HUES48 (cell line): ENCODE measurements at regions not wholly inside any gene's neighbourhood (a gene's known extent, or its start where the extent isn't known, plus 50 kb on each side); places are given as distances from the start of the nearest gene placed in this dataset.

Experiments used
- H3K27ac ChIP-seq: one replicate; pipeline ENCODE4 v1.7.0; 2013; ENCODE audit warnings: low read depth, low read length, inconsistent platforms
- H3K27me3 ChIP-seq: 2 replicates; pipeline ENCODE4 v1.6.1; 2013; ENCODE audit warnings: mild to moderate bottlenecking, low read length; ENCODE audit not compliant: control insufficient read depth, insufficient read depth
- H3K36me3 ChIP-seq: 2 replicates; pipeline ENCODE4 v1.6.1; 2013; ENCODE audit warnings: low read length; ENCODE audit not compliant: control insufficient read depth, insufficient read depth
- H3K4me1 ChIP-seq: 2 replicates; pipeline ENCODE4 v1.6.1; 2013; ENCODE audit warnings: mild to moderate bottlenecking, low read length; ENCODE audit not compliant: control insufficient read depth, insufficient read depth
- H3K4me3 ChIP-seq: 2 replicates; pipeline ENCODE4 v1.5.1; 2013; ENCODE audit warnings: mild to moderate bottlenecking, low read depth, low read length
- H3K9ac ChIP-seq: 2 replicates; pipeline ENCODE4 v1.6.1; 2013; ENCODE audit warnings: mild to moderate bottlenecking, low read depth, low read length, moderate library complexity
- H3K9me3 ChIP-seq: 2 replicates; pipeline ENCODE4 v1.6.1; 2013; ENCODE audit warnings: low read length; ENCODE audit not compliant: control insufficient read depth, insufficient read depth

DNA sequence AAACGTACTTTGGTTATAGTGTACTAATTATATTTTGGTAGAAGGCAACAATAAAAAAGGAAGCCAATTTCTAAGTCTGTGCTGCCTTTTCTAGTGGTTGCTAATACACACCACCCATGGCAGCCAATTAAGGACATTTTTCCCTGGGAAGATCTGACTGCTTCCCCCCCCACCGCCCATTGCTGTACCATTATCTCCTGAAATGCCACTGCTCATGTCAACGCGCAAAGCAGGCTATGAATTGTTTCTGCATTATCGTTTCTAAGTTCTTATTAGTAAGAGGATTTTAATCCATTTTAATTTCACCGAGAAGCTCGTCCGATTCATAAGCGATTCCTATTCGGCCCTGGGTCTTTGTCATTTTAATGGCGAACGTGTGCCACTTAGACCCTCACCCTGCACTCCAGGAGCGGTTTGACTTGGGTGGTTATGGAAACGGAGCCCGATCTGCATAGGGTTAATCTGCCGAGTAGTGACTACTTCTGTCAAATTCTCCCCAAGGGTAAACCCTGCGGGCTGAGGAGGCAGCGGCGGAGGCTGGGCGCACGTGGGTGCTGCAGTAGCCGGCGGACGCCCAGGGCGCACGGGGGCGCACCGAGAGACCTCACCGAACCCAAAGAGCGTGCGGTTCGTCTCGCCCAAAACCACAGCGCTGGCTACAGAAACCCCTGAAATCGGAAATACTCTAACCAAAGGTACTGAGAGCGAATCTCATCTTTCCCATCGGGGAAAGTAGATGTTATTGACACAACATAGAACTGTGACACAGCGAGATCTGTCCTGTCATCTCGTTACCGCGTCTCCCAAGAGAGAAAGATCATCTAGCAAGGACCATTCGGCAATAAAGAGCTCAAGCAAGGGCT is 55.8 kb upstream of the SHC3 start:
- Histone ChIP-seq H3K9me3 (no peaks in the 10 kb centered on the region), H3K36me3 (no peaks in the 10 kb centered on the region), H3K9ac (no peak overlapping the region), H3K4me1 (no peaks in the 10 kb centered on the region), H3K4me3 (peak overlapping the region; percentile 56), H3K27ac (no peak overlapping the region), H3K27me3 (peaks cover 25% of the 10 kb centered on the region)

DNA sequence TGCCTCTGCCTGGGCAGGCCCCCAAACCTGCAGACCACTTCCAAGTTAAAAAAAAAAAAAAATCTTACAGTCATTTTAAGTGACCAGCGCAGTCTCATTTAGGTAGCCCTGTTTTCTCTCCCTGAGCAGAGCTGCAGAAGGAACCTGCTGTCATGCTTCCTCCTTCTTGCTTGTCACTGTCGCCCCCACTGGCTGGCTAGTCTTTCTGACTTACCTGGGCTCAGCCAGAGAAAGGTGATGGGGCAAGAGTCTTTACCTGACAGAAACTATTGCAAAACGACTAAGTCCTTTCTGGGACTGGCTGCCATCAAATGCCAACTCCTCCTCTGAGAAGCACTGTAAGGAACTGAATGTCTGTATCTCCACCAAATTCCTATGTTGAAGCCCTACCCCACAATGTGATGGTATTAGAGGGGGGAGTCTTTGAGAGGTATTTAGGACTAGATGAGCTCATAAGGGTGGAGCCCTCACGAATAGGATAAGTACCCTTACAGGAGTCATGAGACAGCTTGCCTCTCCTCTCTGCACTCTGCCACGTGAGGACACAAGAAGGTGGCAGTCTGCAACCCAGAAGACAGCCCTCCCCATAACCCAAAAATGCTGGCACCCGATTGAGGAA is 58.4 kb upstream of the SHC3 start:
- H3K9me3 ChIP-seq = no peaks in the 10 kb centered on the region
- H3K27me3 ChIP-seq = peaks cover 25% of the 10 kb centered on the region
- no peak overlapping the region for H3K4me3 ChIP-seq
- no peaks in the 10 kb centered on the region for H3K36me3 ChIP-seq
- H3K27ac ChIP-seq = no peak overlapping the region
- H3K4me1 ChIP-seq = no peaks in the 10 kb centered on the region
- H3K9ac ChIP-seq = no peak overlapping the region

DNA sequence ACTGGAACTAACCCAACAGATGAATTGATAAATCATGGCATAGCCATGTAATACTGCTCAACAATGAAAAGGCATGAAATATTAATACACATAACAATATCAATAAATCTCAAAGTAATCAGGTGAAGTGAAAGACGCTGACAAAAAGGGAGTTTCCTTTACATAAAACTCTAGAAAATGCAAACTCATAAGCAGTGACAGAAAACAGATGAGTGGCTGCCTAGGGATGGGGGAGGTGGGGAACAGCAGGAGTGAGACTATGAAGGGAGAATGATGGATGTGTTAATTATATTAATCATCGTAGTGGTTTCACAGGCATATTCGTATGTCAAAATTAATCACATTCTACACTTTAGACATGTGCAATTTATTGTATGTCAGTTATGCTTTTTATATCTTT is 59.8 kb upstream of the SHC3 start:
- no peak overlapping the region for H3K27ac ChIP-seq
- H3K27me3 ChIP-seq = peaks cover 25% of the 10 kb centered on the region
- H3K4me1 ChIP-seq = no peaks in the 10 kb centered on the region
- no peak overlapping the region for H3K9ac ChIP-seq
- H3K9me3 ChIP-seq = no peaks in the 10 kb centered on the region
- H3K36me3 ChIP-seq = no peaks in the 10 kb centered on the region
- H3K4me3 ChIP-seq = no peak overlapping the region

DNA sequence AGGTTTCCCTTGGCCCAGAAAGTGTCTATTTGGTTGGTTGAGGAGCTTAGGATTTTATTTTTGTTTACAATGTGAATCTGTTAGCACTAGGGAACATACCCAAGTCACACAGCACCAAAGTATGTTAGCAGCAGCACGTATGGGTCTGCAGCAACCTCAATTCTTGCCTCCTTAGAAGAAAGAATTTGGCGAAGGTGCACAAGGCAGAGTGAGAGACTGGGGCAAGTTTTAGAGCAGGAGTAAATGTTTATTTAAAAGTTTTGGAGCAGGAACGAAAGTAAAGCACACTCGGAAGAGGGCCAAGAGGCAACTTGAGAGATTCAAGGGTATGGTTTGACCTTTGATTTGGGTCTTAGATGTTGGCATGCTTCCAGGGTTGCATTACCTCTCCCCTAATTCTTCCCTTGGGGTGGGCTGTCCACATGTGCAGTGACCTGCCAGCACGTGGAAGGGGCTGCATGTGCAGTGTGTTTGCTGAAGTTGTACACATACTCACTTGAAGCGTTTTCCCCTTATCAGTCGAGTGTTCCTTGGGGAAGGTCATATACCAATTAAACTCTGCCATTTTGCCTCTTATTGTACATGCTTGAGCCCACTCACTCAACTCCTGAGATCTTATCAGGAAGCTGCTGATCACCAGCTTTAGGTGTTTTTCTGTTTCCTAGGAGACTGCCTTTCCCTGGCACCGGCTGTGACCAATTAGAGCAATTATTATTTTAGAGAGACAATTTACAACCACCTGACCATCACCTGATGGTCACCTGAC is 64.9 kb upstream of the SHC3 start:
- Histone ChIP-seq H3K27ac (no peak overlapping the region), H3K4me1 (peaks cover 13% of the 10 kb centered on the region), H3K27me3 (no peaks in the 10 kb centered on the region), H3K4me3 (no peak overlapping the region), H3K9ac (no peak overlapping the region), H3K36me3 (no peaks in the 10 kb centered on the region), H3K9me3 (no peaks in the 10 kb centered on the region)

- Histone ChIP-seq H3K4me1 (peaks cover 13% of the 10 kb centered on the region), H3K4me3 (no peak overlapping the region), H3K36me3 (no peaks in the 10 kb centered on the region), H3K9ac (no peak overlapping the region), H3K27me3 (no peaks in the 10 kb centered on the region), H3K27ac (peak overlapping the region; percentile 78), H3K9me3 (no peaks in the 10 kb centered on the region)
Measured at GRCh38 chr9:89246840-89247239, 64.2 kb upstream of the CKS2 start.

GRCh38 chr9:89247431-89248353 is 63.3 kb upstream of the CKS2 start:
- Histone ChIP-seq H3K4me1 (peaks cover 13% of the 10 kb centered on the region), H3K9me3 (no peaks in the 10 kb centered on the region), H3K9ac (no peak overlapping the region), H3K27ac (peak overlapping the region; percentile 78), H3K27me3 (no peaks in the 10 kb centered on the region), H3K36me3 (no peaks in the 10 kb centered on the region), H3K4me3 (no peak overlapping the region)

DNA sequence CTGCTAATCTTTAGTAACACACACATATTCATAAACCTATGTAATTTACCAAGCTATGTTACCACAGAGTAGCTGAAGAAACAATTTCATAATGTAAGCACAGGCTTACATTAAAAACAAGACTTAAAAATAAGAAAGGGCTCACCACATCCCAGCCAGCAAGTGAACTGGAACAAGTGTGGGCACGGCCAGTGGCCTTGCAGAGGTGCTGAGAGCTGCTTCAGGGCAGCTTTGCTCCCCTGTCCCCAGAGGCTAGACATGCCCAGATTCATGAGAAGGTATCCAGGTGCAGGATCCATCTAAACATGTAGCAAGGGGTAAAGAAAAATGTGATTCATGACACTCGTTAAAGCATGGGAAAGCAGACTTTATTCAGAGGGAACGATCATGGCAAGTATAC is 62.0 kb upstream of the CKS2 start:
- no peak overlapping the region for H3K9ac ChIP-seq

GRCh38 chr9:89252651-89253267 is 58.2 kb upstream of the CKS2 start:
- Histone ChIP-seq H3K4me3 (no peak overlapping the region), H3K9ac (no peak overlapping the region), H3K27ac (no peak overlapping the region), H3K9me3 (no peaks in the 10 kb centered on the region), H3K36me3 (no peaks in the 10 kb centered on the region), H3K4me1 (peaks cover 2% of the 10 kb centered on the region), H3K27me3 (no peaks in the 10 kb centered on the region)

More for the DNA sequence above, 62.0 kb upstream of the CKS2 start:
- Histone ChIP-seq H3K36me3 (no peaks in the 10 kb centered on the region), H3K9me3 (no peaks in the 10 kb centered on the region), H3K4me1 (peaks cover 13% of the 10 kb centered on the region), H3K4me3 (no peak overlapping the region), H3K27me3 (no peaks in the 10 kb centered on the region), H3K27ac (no peak overlapping the region)

DNA sequence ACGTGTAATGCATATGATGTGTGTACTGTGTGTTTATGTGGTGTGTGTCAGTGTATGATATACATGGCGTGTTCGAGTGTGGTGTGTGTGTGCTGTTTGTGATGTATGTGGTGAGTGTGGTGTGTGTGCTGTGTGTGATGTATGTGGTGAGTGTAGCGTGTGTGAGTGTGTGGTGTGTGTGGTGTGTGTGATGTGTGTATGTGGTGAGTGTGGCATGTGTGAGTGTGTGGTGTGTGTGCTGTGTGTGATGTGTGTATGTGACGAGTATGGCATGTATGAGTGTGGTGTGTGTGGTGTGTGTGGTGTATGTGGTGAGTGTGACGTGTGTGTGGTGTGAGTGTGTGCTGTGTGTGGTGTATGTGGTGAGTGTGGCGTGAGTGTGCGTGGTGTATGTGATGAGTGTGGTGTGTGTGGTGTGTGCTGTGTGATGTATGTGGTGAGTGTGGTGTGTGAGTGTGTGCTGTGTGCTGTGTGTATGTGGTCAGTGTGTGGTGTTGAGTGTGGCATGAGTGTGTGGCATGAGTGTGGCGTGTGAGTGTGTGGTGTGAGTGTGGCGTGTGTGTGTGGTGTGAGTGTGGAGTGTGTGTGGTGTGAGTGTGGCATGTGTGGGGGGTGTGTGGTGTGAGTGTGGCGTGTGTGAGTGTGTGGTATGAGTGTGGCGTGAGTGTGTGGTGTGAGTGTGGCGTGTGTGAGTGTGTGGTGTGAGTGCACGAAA is 56.8 kb upstream of the CKS2 start:
- no peaks in the 10 kb centered on the region for H3K27me3 ChIP-seq

DNA sequence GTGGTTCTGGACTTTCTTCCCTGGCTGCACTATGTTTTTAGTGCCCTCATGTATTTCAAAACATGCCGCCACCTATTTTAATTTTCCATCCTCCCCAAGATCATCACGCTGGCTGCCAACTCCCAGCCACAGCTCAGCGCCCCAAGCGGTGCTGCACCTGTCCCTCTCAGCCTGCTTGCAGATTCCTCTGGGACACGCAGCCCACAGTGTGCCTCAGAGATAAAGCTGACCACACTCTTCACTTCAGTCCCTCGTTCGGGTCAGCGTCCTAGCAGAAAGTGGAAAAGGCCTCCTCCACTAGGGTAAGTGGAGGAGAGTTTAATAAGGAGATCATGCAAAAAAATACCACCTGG is 56.2 kb upstream of the CKS2 start:
- H3K9me3 ChIP-seq = peaks cover 3% of the 10 kb centered on the region; the same call in 1 of the 2 replicates

More for the DNA sequence above, 56.8 kb upstream of the CKS2 start:
- Histone ChIP-seq H3K9ac (no peak overlapping the region), H3K4me3 (no peak overlapping the region), H3K36me3 (no peaks in the 10 kb centered on the region), H3K4me1 (no peaks in the 10 kb centered on the region), H3K9me3 (peaks cover 3% of the 10 kb centered on the region; the same call in 1 of the 2 replicates), H3K27ac (no peak overlapping the region)

More for the DNA sequence above, 56.2 kb upstream of the CKS2 start:
- Histone ChIP-seq H3K4me1 (no peaks in the 10 kb centered on the region), H3K27me3 (no peaks in the 10 kb centered on the region), H3K36me3 (no peaks in the 10 kb centered on the region), H3K27ac (no peak overlapping the region), H3K9ac (no peak overlapping the region), H3K4me3 (no peak overlapping the region)
